NCI-H774 (cell line): ENCODE measurements at regions not wholly inside any gene's neighbourhood (a gene's known extent, or its start where the extent isn't known, plus 50 kb on each side); places are given as distances from the start of the nearest gene placed in this dataset.

ENCODE experiments used
- DNase-seq: peaks from one replicate; lab custom pipeline; 2025; lab: John Stamatoyannopoulos, UW

GRCh38 chrX:95029571-95029970 lies 1355.6 kb downstream of the FAM133A start:
- DNase-seq = no peak

- no peak for DNase-seq
Measured at GRCh38 chrX:95040104-95040503, 1366.1 kb downstream of the FAM133A start.

GRCh38 chrX:95044331-95044730 lies 1370.3 kb downstream of the FAM133A start:
- DNase-seq = no peak

GRCh38 chrX:95055991-95056390 lies 1382.0 kb downstream of the FAM133A start:
- DNase-seq = no peak

GRCh38 chrX:95056901-95057300 lies 1382.9 kb downstream of the FAM133A start:
- no peak for DNase-seq

GRCh38 chrX:95057341-95057740 lies 1383.3 kb downstream of the FAM133A start:
- no peak for DNase-seq

- DNase-seq = no peak
Measured at GRCh38 chrX:95058815-95059214, 1384.8 kb downstream of the FAM133A start.

GRCh38 chrX:95059909-95060308 lies 1385.9 kb downstream of the FAM133A start:
- DNase-seq = no peak

- DNase-seq = no peak
Measured at GRCh38 chrX:95063554-95063953, 1389.5 kb downstream of the FAM133A start.

GRCh38 chrX:95065151-95065550 lies 1391.1 kb downstream of the FAM133A start:
- DNase-seq = no peak

GRCh38 chrX:95071052-95071451 lies 1397.0 kb downstream of the FAM133A start:
- DNase-seq = no peak

- no peak for DNase-seq
Measured at GRCh38 chrX:95071621-95072020, 1397.6 kb downstream of the FAM133A start.

- DNase-seq = peak; percentile 1
Measured at GRCh38 chrX:95076449-95076848, 1402.4 kb downstream of the FAM133A start.

GRCh38 chrX:95101851-95102390 lies 1427.9 kb downstream of the FAM133A start:
- no peak for DNase-seq

GRCh38 chrX:95117556-95117955 lies 1443.5 kb downstream of the FAM133A start:
- DNase-seq = no peak

GRCh38 chrX:95145848-95146490 lies 1472.0 kb downstream of the FAM133A start:
- DNase-seq = no peak

GRCh38 chrX:95152810-95153209 lies 1478.8 kb downstream of the FAM133A start:
- no peak for DNase-seq

GRCh38 chrX:95156566-95156965 lies 1482.6 kb downstream of the FAM133A start:
- DNase-seq = no peak
